ENCODE measurements at regions not wholly inside any gene's neighbourhood (a gene's known extent, or its start where the extent isn't known, plus 50 kb on each side); places are given as distances from the start of the nearest gene placed in this dataset.
"Not testable (repeated sequence)": the region's sequence is repeated elsewhere in the genome, so short reads cannot be mapped to it uniquely, and the experiment has no call there.

DNA sequence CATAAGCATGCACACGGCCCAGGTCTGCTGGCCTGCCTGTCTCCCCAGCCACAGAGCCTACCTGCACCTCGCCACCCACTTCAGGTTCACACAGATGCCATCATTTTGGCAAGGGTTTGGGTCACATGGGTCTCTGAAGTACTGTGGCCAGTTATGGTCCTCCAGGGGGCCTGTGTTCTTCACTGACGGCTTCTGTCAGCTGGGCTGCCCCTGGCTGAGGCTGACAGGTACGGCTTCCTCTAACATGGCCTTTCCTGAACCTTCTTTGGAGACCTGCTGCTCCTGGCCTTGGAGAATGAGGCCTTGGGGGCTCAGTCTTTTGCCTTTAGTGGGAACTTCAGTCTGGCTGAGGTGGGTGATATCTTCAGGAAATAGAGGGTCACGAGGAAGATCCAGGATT lies 835.9 kb downstream of the SPATA31A1 start:
- TF ChIP-seq, protein P1, sequence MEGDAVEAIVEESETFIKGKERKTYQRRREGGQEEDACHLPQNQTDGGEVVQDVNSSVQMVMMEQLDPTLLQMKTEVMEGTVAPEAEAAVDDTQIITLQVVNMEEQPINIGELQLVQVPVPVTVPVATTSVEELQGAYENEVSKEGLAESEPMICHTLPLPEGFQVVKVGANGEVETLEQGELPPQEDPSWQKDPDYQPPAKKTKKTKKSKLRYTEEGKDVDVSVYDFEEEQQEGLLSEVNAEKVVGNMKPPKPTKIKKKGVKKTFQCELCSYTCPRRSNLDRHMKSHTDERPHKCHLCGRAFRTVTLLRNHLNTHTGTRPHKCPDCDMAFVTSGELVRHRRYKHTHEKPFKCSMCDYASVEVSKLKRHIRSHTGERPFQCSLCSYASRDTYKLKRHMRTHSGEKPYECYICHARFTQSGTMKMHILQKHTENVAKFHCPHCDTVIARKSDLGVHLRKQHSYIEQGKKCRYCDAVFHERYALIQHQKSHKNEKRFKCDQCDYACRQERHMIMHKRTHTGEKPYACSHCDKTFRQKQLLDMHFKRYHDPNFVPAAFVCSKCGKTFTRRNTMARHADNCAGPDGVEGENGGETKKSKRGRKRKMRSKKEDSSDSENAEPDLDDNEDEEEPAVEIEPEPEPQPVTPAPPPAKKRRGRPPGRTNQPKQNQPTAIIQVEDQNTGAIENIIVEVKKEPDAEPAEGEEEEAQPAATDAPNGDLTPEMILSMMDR (IDR thresholded peaks at IDR 0.05) = not testable (repeated sequence)
- TF ChIP-seq POLR2A (IDR thresholded peaks at IDR 0.05) = not testable (repeated sequence)

Measured in heart left ventricle (tissue), 13 donors.